ENCODE measurements at regions not wholly inside any gene's neighbourhood (a gene's known extent, or its start where the extent isn't known, plus 50 kb on each side); places are given as distances from the start of the nearest gene placed in this dataset.

DNA sequence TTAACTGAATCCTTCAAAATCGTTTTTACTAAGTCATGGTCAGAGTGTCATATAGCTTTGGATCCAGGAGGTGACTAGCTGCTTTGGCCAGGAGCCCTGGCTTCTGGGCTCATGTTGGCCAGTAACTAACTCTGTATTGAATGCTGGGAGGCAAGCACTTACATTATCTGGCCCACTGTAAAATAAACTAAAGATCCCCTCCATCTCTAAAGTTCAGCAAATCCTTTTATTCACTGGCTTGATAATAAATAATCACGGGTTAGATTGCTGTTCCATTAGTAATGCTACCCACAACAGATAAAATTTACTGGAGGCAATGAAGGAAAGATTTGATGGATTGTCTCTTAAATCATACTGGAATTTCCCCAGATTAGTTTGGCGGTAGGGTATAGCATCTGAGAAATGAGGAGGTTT lies 382.2 kb upstream of the TLE4 start:
- no peak overlapping the region for H4K5ac ChIP-seq (ENCODE audit: insufficient read length, low read depth, low read length)
- H3K27ac ChIP-seq (ENCODE audit: low read depth, low read length), result no peak overlapping the region
- no peaks in the 10 kb centered on the region for H3K79me2 ChIP-seq (ENCODE audit: control insufficient read depth in 1 of 2, insufficient read depth in 2 of 2, low read length in 2 of 2)
- H3K4ac ChIP-seq (replicated peaks; ENCODE audit: insufficient read length, low read depth, low read length), result no peak overlapping the region
- no peak overlapping the region for H4K8ac ChIP-seq (ENCODE audit: extremely low read depth, insufficient read depth, low read length)
- no peaks in the 10 kb centered on the region for H3K36me3 ChIP-seq (ENCODE audit: control insufficient read depth in 2 of 4, insufficient read depth in 4 of 4, low read length in 3 of 4)
- 88% methylated on average over 3 of the region's 3 CpGs; no CpG with 5 or more reads in 1 of the 2 experiments for WGBS, 2 experiments (ENCODE audit: extremely low coverage in 1 of 2, insufficient coverage in 1 of 2, insufficient read length in 1 of 2, insufficient replicate concordance in 2 of 2, low coverage in 1 of 2, low lambda C conversion rate in 2 of 2, missing lambda C conversion rate in 1 of 2)
- no peak overlapping the region for H3K4me2 ChIP-seq (ENCODE audit: insufficient read depth in 1 of 2, low read depth in 2 of 2, low read length in 2 of 2)
- H3K79me1 ChIP-seq (ENCODE audit: low read depth, low read length), result no peaks in the 10 kb centered on the region
- no peak overlapping the region for H4K91ac ChIP-seq (replicated peaks; ENCODE audit: insufficient read length, low read length)
- no peak overlapping the region for H3K4me3 ChIP-seq (ENCODE audit: extremely low read depth in 1 of 4, insufficient read depth in 2 of 4, low read depth in 3 of 4, low read length in 4 of 4)
- CTCF ChIA-PET (ENCODE audit: partially characterized antibody), result interaction anchor here (1.1 kb wide), 1 partner anchor 29 kb away, joined by 3 read pairs; no protein-coding TSS in a partner anchor
- POLR2A ChIA-PET (ENCODE audit: partially characterized antibody), result no interaction called here
- H2BK12ac ChIP-seq (ENCODE audit: low read depth, low read length), result no peak overlapping the region
- no peak overlapping the region for H3K18ac ChIP-seq (ENCODE audit: extremely low read depth, low read length)
- no peaks in the 10 kb centered on the region for H3K4me1 ChIP-seq (replicated peaks in 1 of 4; ENCODE audit: control insufficient read depth in 3 of 4, insufficient read depth in 4 of 4, low read length in 3 of 4)
- H2BK120ac ChIP-seq (replicated peaks; ENCODE audit: low read depth, low read length), result no peak overlapping the region
- no peak overlapping the region for H3K23ac ChIP-seq (ENCODE audit: insufficient read length)
- H2BK5ac ChIP-seq (ENCODE audit: low read depth, low read length), result no peak overlapping the region
- H2AFZ ChIP-seq (ENCODE audit: low read length), result no peak overlapping the region
- no peaks in the 10 kb centered on the region for H4K20me1 ChIP-seq (replicated peaks in 1 of 2; ENCODE audit: control insufficient read depth in 1 of 2, insufficient read depth in 2 of 2, low read length in 2 of 2)
- H2BK20ac ChIP-seq (ENCODE audit: low read length), result no peak overlapping the region
- no peak overlapping the region for H3K56ac ChIP-seq (replicated peaks; ENCODE audit: insufficient read length, low read depth, low read length)
- DNase-seq (ENCODE audit: low read depth in 1 of 2, low spot score in 2 of 2) (no peak), FAIRE-seq (no peak)
- H3K14ac ChIP-seq (ENCODE audit: insufficient read length), result no peak overlapping the region
- H3K27me3 ChIP-seq (replicated peaks in 1 of 4; ENCODE audit: control insufficient read depth in 3 of 4, extremely low read depth in 1 of 4, insufficient read depth in 3 of 4, low read length in 3 of 4), result no peaks in the 10 kb centered on the region
- H3K9me3 ChIP-seq (ENCODE audit: insufficient read depth in 2 of 2, low read depth in 1 of 2, low read length in 1 of 2), result no peaks in the 10 kb centered on the region; a peak in 1 of 4 replicates
- H2AK5ac ChIP-seq (ENCODE audit: low read depth, low read length), result no peak overlapping the region
- H3K23me2 ChIP-seq (ENCODE audit: low read depth, low read length), result no peaks in the 10 kb centered on the region
- H2BK15ac ChIP-seq (ENCODE audit: low read length), result no peak overlapping the region
- H3K9ac ChIP-seq (replicated peaks in 1 of 4; ENCODE audit: extremely low read depth in 1 of 4, low read depth in 3 of 4, low read length in 3 of 4), result no peak overlapping the region
- TF ChIP-seq HDAC6 (IDR thresholded peaks at IDR 0.05; ENCODE audit: low read depth, low read length), result no peak
- TF ChIP-seq BCL11A (IDR thresholded peaks at IDR 0.05; ENCODE audit: low read depth in 2 of 2, low read length in 2 of 2), result no peak
- no peak for TF ChIP-seq SP1 (IDR thresholded peaks at IDR 0.05; ENCODE audit: low read depth, low read length)
- no peak for TF ChIP-seq BRCA1 (IDR thresholded peaks at IDR 0.05; ENCODE audit: low read depth, low read length)
- TF ChIP-seq JUN (IDR thresholded peaks at IDR 0.05; ENCODE audit: low read depth, low read length), result no peak
- TF ChIP-seq, protein P1, sequence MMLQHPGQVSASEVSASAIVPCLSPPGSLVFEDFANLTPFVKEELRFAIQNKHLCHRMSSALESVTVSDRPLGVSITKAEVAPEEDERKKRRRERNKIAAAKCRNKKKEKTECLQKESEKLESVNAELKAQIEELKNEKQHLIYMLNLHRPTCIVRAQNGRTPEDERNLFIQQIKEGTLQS (IDR thresholded peaks at IDR 0.05; ENCODE audit: insufficient read depth, low read depth, low read length), result no peak
- no peak for TF ChIP-seq NANOG (IDR thresholded peaks at IDR 0.05; ENCODE audit: insufficient read depth, low read depth, low read length, poor library complexity, severe bottlenecking)
- no peak for TF ChIP-seq EP300 (IDR thresholded peaks at IDR 0.05; ENCODE audit: borderline replicate concordance in 1 of 2, low read depth in 2 of 2, low read length in 2 of 2)
- no peak for TF ChIP-seq NRF1 (IDR thresholded peaks at IDR 0.05; ENCODE audit: low read depth, low read length)
- no peak for TF ChIP-seq SAP30 (IDR thresholded peaks at IDR 0.05; ENCODE audit: insufficient read depth, insufficient replicate concordance, low read length)
- TF ChIP-seq, protein P2, sequence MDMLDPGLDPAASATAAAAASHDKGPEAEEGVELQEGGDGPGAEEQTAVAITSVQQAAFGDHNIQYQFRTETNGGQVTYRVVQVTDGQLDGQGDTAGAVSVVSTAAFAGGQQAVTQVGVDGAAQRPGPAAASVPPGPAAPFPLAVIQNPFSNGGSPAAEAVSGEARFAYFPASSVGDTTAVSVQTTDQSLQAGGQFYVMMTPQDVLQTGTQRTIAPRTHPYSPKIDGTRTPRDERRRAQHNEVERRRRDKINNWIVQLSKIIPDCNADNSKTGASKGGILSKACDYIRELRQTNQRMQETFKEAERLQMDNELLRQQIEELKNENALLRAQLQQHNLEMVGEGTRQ (IDR thresholded peaks at IDR 0.05; ENCODE audit: low read length), result no peak
- no peak for TF ChIP-seq YY1 (IDR thresholded peaks at IDR 0.05; ENCODE audit: low read depth, low read length)
- no peak for TF ChIP-seq KDM4A (IDR thresholded peaks at IDR 0.05; ENCODE audit: low read depth, low read length, severe bottlenecking)
